ENCODE measurements at regions not wholly inside any gene's neighbourhood (a gene's known extent, or its start where the extent isn't known, plus 50 kb on each side); places are given as distances from the start of the nearest gene placed in this dataset.

- ATAC-seq (no peak), DNase-seq (ENCODE audit: low spot score) (no peak)
- H3K4me3 Mint-ChIP-seq: no peak overlapping the region
- TF ChIP-seq ELF4 (CRISPR knock-in tag; IDR thresholded peaks at IDR 0.05; ENCODE audit: low read depth) (no peak), FOXK1 (CRISPR knock-in tag; IDR thresholded peaks at IDR 0.05) (no peak), ZNF671 (CRISPR knock-in tag; IDR thresholded peaks at IDR 0.05) (no peak), TEAD4 (CRISPR knock-in tag; IDR thresholded peaks at IDR 0.05) (no peak), NFATC4 (CRISPR knock-in tag; IDR thresholded peaks at IDR 0.05) (no peak), OVOL2 (CRISPR knock-in tag; IDR thresholded peaks at IDR 0.05; ENCODE audit: borderline replicate concordance) (no peak)
- TF ChIP-seq, protein P1, sequence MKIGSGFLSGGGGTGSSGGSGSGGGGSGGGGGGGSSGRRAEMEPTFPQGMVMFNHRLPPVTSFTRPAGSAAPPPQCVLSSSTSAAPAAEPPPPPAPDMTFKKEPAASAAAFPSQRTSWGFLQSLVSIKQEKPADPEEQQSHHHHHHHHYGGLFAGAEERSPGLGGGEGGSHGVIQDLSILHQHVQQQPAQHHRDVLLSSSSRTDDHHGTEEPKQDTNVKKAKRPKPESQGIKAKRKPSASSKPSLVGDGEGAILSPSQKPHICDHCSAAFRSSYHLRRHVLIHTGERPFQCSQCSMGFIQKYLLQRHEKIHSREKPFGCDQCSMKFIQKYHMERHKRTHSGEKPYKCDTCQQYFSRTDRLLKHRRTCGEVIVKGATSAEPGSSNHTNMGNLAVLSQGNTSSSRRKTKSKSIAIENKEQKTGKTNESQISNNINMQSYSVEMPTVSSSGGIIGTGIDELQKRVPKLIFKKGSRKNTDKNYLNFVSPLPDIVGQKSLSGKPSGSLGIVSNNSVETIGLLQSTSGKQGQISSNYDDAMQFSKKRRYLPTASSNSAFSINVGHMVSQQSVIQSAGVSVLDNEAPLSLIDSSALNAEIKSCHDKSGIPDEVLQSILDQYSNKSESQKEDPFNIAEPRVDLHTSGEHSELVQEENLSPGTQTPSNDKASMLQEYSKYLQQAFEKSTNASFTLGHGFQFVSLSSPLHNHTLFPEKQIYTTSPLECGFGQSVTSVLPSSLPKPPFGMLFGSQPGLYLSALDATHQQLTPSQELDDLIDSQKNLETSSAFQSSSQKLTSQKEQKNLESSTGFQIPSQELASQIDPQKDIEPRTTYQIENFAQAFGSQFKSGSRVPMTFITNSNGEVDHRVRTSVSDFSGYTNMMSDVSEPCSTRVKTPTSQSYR (CRISPR knock-in tag; IDR thresholded peaks at IDR 0.05): no peak
- TF ChIP-seq, protein P2, sequence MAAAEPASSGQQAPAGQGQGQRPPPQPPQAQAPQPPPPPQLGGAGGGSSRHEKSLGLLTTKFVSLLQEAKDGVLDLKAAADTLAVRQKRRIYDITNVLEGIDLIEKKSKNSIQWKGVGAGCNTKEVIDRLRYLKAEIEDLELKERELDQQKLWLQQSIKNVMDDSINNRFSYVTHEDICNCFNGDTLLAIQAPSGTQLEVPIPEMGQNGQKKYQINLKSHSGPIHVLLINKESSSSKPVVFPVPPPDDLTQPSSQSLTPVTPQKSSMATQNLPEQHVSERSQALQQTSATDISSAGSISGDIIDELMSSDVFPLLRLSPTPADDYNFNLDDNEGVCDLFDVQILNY (CRISPR knock-in tag; IDR thresholded peaks at IDR 0.05): no peak
- TF ChIP-seq, protein P3, sequence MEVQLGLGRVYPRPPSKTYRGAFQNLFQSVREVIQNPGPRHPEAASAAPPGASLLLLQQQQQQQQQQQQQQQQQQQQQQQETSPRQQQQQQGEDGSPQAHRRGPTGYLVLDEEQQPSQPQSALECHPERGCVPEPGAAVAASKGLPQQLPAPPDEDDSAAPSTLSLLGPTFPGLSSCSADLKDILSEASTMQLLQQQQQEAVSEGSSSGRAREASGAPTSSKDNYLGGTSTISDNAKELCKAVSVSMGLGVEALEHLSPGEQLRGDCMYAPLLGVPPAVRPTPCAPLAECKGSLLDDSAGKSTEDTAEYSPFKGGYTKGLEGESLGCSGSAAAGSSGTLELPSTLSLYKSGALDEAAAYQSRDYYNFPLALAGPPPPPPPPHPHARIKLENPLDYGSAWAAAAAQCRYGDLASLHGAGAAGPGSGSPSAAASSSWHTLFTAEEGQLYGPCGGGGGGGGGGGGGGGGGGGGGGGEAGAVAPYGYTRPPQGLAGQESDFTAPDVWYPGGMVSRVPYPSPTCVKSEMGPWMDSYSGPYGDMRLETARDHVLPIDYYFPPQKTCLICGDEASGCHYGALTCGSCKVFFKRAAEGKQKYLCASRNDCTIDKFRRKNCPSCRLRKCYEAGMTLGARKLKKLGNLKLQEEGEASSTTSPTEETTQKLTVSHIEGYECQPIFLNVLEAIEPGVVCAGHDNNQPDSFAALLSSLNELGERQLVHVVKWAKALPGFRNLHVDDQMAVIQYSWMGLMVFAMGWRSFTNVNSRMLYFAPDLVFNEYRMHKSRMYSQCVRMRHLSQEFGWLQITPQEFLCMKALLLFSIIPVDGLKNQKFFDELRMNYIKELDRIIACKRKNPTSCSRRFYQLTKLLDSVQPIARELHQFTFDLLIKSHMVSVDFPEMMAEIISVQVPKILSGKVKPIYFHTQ (CRISPR knock-in tag; IDR thresholded peaks at IDR 0.05): no peak
- TF ChIP-seq, protein P4, sequence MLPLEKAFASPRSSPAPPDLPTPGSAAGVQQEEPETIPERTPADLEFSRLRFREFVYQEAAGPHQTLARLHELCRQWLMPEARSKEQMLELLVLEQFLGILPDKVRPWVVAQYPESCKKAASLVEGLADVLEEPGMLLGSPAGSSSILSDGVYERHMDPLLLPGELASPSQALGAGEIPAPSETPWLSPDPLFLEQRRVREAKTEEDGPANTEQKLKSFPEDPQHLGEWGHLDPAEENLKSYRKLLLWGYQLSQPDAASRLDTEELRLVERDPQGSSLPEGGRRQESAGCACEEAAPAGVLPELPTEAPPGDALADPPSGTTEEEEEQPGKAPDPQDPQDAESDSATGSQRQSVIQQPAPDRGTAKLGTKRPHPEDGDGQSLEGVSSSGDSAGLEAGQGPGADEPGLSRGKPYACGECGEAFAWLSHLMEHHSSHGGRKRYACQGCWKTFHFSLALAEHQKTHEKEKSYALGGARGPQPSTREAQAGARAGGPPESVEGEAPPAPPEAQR (CRISPR knock-in tag; IDR thresholded peaks at IDR 0.05): no peak
- TF ChIP-seq, protein P5, sequence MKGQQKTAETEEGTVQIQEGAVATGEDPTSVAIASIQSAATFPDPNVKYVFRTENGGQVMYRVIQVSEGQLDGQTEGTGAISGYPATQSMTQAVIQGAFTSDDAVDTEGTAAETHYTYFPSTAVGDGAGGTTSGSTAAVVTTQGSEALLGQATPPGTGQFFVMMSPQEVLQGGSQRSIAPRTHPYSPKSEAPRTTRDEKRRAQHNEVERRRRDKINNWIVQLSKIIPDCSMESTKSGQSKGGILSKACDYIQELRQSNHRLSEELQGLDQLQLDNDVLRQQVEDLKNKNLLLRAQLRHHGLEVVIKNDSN (CRISPR knock-in tag; IDR thresholded peaks at IDR 0.05): no peak
- TF ChIP-seq, protein P6, sequence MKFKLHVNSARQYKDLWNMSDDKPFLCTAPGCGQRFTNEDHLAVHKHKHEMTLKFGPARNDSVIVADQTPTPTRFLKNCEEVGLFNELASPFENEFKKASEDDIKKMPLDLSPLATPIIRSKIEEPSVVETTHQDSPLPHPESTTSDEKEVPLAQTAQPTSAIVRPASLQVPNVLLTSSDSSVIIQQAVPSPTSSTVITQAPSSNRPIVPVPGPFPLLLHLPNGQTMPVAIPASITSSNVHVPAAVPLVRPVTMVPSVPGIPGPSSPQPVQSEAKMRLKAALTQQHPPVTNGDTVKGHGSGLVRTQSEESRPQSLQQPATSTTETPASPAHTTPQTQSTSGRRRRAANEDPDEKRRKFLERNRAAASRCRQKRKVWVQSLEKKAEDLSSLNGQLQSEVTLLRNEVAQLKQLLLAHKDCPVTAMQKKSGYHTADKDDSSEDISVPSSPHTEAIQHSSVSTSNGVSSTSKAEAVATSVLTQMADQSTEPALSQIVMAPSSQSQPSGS (CRISPR knock-in tag; IDR thresholded peaks at IDR 0.05; ENCODE audit: borderline replicate concordance, low read depth): no peak
- no peak overlapping the region for H3K27ac Mint-ChIP-seq
- H3K4me1 Mint-ChIP-seq: peaks cover 17% of the 10 kb centered on the region
- peaks cover 13% of the 10 kb centered on the region for H3K9me3 Mint-ChIP-seq
- no peaks in the 10 kb centered on the region for H3K36me3 Mint-ChIP-seq
- ChIA-PET POLR2A (no interaction called here), CTCF (interaction anchor here (1.1 to 1.4 kb wide), 3 partner anchors 51 to 429 kb away, joined by 3 to 5 read pairs (median 3); no protein-coding TSS in a partner anchor)
- peaks cover 29% of the 10 kb centered on the region for H3K27me3 Mint-ChIP-seq (ENCODE audit: low read depth)
Observed at GRCh38 chrX:139125916-139126315, 404.6 kb upstream of the F9 start.

DNA sequence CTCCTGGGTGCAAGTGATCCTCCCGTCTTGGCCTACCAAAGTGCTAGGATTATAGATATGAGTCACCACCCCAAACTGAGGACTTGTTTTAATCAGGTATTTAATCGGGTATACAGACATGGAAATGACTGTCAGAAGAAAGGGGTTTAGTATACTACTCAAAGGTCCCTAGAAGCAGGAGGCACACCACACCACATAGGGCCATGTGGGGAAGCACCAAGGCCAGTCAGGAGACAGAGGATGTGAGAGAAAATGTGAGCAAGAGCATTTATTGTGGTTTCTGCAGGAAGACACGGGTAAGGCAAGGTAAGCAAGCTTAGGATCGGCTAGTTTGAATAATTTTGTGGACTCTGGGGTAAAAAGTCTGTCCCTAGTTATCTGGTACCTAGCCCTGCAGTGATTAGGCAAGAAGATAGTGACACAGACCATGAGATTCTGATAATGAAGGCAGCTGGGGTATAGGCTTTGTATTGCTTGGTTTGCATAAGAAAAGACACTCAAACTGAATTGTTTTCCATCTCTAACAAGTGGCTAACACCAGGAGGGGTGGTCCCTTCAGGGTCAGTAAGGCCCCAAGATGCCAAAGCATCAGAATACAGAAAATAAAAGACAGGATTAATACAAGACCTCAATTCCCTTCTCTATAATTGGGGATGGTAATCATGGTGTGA lies 408.8 kb upstream of the F9 start:
- no peaks in the 10 kb centered on the region for H3K36me3 Mint-ChIP-seq
- peaks cover 32% of the 10 kb centered on the region for H3K27me3 Mint-ChIP-seq (ENCODE audit: low read depth)
- peak; percentile 63 for ATAC-seq
- H3K9me3 Mint-ChIP-seq: peaks cover 13% of the 10 kb centered on the region
- H3K4me3 Mint-ChIP-seq: no peak overlapping the region
- no peak overlapping the region for H3K27ac Mint-ChIP-seq
- ChIA-PET POLR2A (no interaction called here), CTCF (no interaction called here)
- H3K4me1 Mint-ChIP-seq: peaks cover 13% of the 10 kb centered on the region
- TF ChIP-seq, protein P7, sequence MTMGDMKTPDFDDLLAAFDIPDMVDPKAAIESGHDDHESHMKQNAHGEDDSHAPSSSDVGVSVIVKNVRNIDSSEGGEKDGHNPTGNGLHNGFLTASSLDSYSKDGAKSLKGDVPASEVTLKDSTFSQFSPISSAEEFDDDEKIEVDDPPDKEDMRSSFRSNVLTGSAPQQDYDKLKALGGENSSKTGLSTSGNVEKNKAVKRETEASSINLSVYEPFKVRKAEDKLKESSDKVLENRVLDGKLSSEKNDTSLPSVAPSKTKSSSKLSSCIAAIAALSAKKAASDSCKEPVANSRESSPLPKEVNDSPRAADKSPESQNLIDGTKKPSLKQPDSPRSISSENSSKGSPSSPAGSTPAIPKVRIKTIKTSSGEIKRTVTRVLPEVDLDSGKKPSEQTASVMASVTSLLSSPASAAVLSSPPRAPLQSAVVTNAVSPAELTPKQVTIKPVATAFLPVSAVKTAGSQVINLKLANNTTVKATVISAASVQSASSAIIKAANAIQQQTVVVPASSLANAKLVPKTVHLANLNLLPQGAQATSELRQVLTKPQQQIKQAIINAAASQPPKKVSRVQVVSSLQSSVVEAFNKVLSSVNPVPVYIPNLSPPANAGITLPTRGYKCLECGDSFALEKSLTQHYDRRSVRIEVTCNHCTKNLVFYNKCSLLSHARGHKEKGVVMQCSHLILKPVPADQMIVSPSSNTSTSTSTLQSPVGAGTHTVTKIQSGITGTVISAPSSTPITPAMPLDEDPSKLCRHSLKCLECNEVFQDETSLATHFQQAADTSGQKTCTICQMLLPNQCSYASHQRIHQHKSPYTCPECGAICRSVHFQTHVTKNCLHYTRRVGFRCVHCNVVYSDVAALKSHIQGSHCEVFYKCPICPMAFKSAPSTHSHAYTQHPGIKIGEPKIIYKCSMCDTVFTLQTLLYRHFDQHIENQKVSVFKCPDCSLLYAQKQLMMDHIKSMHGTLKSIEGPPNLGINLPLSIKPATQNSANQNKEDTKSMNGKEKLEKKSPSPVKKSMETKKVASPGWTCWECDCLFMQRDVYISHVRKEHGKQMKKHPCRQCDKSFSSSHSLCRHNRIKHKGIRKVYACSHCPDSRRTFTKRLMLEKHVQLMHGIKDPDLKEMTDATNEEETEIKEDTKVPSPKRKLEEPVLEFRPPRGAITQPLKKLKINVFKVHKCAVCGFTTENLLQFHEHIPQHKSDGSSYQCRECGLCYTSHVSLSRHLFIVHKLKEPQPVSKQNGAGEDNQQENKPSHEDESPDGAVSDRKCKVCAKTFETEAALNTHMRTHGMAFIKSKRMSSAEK (CRISPR knock-in tag; IDR thresholded peaks at IDR 0.05; ENCODE audit: borderline replicate concordance): no peak
- no peak for TF ChIP-seq ZNF121 (CRISPR knock-in tag; IDR thresholded peaks at IDR 0.05)
- TF ChIP-seq, protein P2 (CRISPR knock-in tag; IDR thresholded peaks at IDR 0.05): no peak
- no peak for TF ChIP-seq SMAD4 (CRISPR knock-in tag; IDR thresholded peaks at IDR 0.05)
- no peak for TF ChIP-seq ESRRA (CRISPR knock-in tag; IDR thresholded peaks at IDR 0.05; ENCODE audit: borderline replicate concordance)
- no peak for DNase-seq (ENCODE audit: low spot score)

All from WTC11 (cell line).